GM18499 (cell line): ENCODE measurements at regions not wholly inside any gene's neighbourhood (a gene's known extent, or its start where the extent isn't known, plus 50 kb on each side); places are given as distances from the start of the nearest gene placed in this dataset.
A peak's percentile ranks its signal among the peaks of the same experiment; 100 is the strongest.

Source experiments
- ATAC-seq: cut with Tn5 transposase; IDR thresholded peaks from one replicate; pipeline ENCODE4 v1.9.1; 2021; ENCODE audit warnings: moderate number of reproducible peaks; ENCODE audit not compliant: insufficient read depth, unreplicated experiment

- ATAC-seq: no peak
Observed at GRCh38 chr3:84439476-84439875, 519.3 kb upstream of the CADM2 start.

GRCh38 chr3:84440291-84440690, 518.5 kb upstream of the CADM2 start:
- no peak for ATAC-seq

- ATAC-seq: no peak
Observed at GRCh38 chr3:84442533-84442932, 516.3 kb upstream of the CADM2 start.

GRCh38 chr3:84444726-84445521, 513.9 kb upstream of the CADM2 start:
- no peak for ATAC-seq

- ATAC-seq: no peak
Observed at GRCh38 chr3:84487296-84487695, 471.5 kb upstream of the CADM2 start.

GRCh38 chr3:84504761-84505160, 454.0 kb upstream of the CADM2 start:
- ATAC-seq: no peak

GRCh38 chr3:84510007-84510406, 448.8 kb upstream of the CADM2 start:
- ATAC-seq: no peak

- ATAC-seq: no peak
Observed at GRCh38 chr3:84522893-84523292, 435.9 kb upstream of the CADM2 start.

- ATAC-seq: no peak
Observed at GRCh38 chr3:84536916-84537315, 421.9 kb upstream of the CADM2 start.

- ATAC-seq: no peak
Observed at GRCh38 chr3:84538597-84538996, 420.2 kb upstream of the CADM2 start.

- no peak for ATAC-seq
Observed at GRCh38 chr3:84547207-84547606, 411.6 kb upstream of the CADM2 start.

GRCh38 chr3:84547971-84548970, 410.5 kb upstream of the CADM2 start:
- peak; percentile 65 for ATAC-seq

GRCh38 chr3:84555629-84556028, 403.2 kb upstream of the CADM2 start:
- ATAC-seq: no peak

- no peak for ATAC-seq
Observed at GRCh38 chr3:84566256-84566655, 392.5 kb upstream of the CADM2 start.

GRCh38 chr3:84567796-84568195, 391.0 kb upstream of the CADM2 start:
- ATAC-seq: no peak

- no peak for ATAC-seq
Observed at GRCh38 chr3:84573962-84574361, 384.8 kb upstream of the CADM2 start.

- no peak for ATAC-seq
Observed at GRCh38 chr3:84586427-84586826, 372.4 kb upstream of the CADM2 start.

- no peak for ATAC-seq
Observed at GRCh38 chr3:84600703-84601225, 358.0 kb upstream of the CADM2 start.

GRCh38 chr3:84601303-84601702, 357.5 kb upstream of the CADM2 start:
- no peak for ATAC-seq

- ATAC-seq: no peak
Observed at GRCh38 chr3:84621823-84622222, 337.0 kb upstream of the CADM2 start.

GRCh38 chr3:84634668-84635067, 324.1 kb upstream of the CADM2 start:
- no peak for ATAC-seq
